GM23338 (cell line): ENCODE measurements at regions not wholly inside any gene's neighbourhood (a gene's known extent, or its start where the extent isn't known, plus 50 kb on each side); places are given as distances from the start of the nearest gene placed in this dataset.

ENCODE experiments used
- CREB1 ChIP-seq: fragments of 250-450 bp; sonication (Bioruptor Pico); IDR thresholded peaks from 2 replicates; pipeline ENCODE4 v1.5.0; 2020; ENCODE audit warnings: low read depth, mild to moderate bottlenecking, moderate library complexity
- CTCF ChIP-seq, 2 experiments: fragments of 200-600 bp in 1 of 2; sonication (generic) in 1 of 2; conservative IDR thresholded peaks; 2 replicates each; pipeline versions ENCODE4 v1.5.1 to v1.6.1; 2016 to 2017; ENCODE audit warnings: antibody characterized with exemption in 2 of 2, low read depth in 2 of 2, mild to moderate bottlenecking in 2 of 2, moderate library complexity in 1 of 2
- ETS1 ChIP-seq: IDR thresholded peaks from 2 replicates; pipeline ENCODE4 v1.6.1; 2016; ENCODE audit warnings: antibody characterized with exemption
- EZH2 ChIP-seq: fragments of 200-600 bp; sonication (generic); IDR thresholded peaks from one replicate; pipeline ENCODE4 v1.8.0; 2017; ENCODE audit warnings: antibody characterized with exemption, mild to moderate bottlenecking, low read depth; ENCODE audit not compliant: unreplicated experiment
- EZH2phosphoT487 ChIP-seq: fragments of 200-600 bp; sonication (generic); IDR thresholded peaks from one replicate; pipeline ENCODE4 v1.8.1; 2018; ENCODE audit warnings: antibody characterized with exemption; ENCODE audit not compliant: unreplicated experiment
- JUNB ChIP-seq: IDR thresholded peaks from one replicate; pipeline ENCODE4 v1.6.1; 2016; ENCODE audit warnings: antibody characterized with exemption; ENCODE audit not compliant: unreplicated experiment
- POLR2AphosphoS5 ChIP-seq: IDR thresholded peaks from 2 replicates; pipeline ENCODE4 v1.6.1; 2016; ENCODE audit warnings: antibody characterized with exemption, low read depth
- REST ChIP-seq: IDR thresholded peaks from one replicate; pipeline ENCODE4 v1.6.1; 2018; ENCODE audit warnings: antibody characterized with exemption; ENCODE audit not compliant: unreplicated experiment

GRCh38 chr4:181548873-181549575 is 694.2 kb upstream of the TENM3 start:
- no peak for TF ChIP-seq EZH2
- no peak for TF ChIP-seq CTCF (conservative IDR thresholded peaks at IDR 0.05; ENCODE audit: low read depth in 2 of 2)
- TF ChIP-seq EZH2phosphoT487, result no peak
- TF ChIP-seq CREB1 (CRISPR knock-in tag), result no peak
- no peak for TF ChIP-seq ETS1
- no peak for TF ChIP-seq REST
- no peak for TF ChIP-seq JUNB
- no peak for TF ChIP-seq POLR2AphosphoS5
